Breast epithelium (tissue), 4 donors: ENCODE measurements at regions not wholly inside any gene's neighbourhood (a gene's known extent, or its start where the extent isn't known, plus 50 kb on each side); places are given as distances from the start of the nearest gene placed in this dataset.

Experiments used
- DNase-seq, 2 donors: peaks; one replicate each; pipeline ENCODE4 v3.0.0-alpha.2; 2019; ENCODE audit warnings: low spot score in 2 of 2
- H3K27ac ChIP-seq, 2 donors: fragments of 200-600 bp; sonication (generic) in 1 of 2; one replicate each; pipeline ENCODE4 v1.5.1; 2016 to 2019; ENCODE audit warnings: mild to moderate bottlenecking in 1 of 2
- H3K27me3 ChIP-seq, 2 donors: fragments of 200-600 bp; sonication (generic) in 1 of 2; one replicate each; pipeline versions ENCODE4 v1.5.1 to v1.6.0; 2017 to 2019; ENCODE audit warnings: control low read depth in 1 of 2, mild to moderate bottlenecking in 1 of 2
- H3K36me3 ChIP-seq: fragments of 200-600 bp; one replicate; pipeline ENCODE4 v1.5.1; 2019
- H3K4me1 ChIP-seq, 2 donors: fragments of 200-600 bp; sonication (generic); one replicate each; pipeline ENCODE4 v1.5.1; 2016 to 2019; ENCODE audit warnings: control low read depth in 1 of 2
- H3K4me3 ChIP-seq, 3 donors: fragments of 200-600 bp; sonication (generic); 1 replicate in 2 of 3; 2 replicates in 1 of 3; pipeline ENCODE4 v1.5.1; 2016 to 2019; ENCODE audit warnings: mild to moderate bottlenecking in 3 of 3, moderate library complexity in 2 of 3
- H3K9me3 ChIP-seq, 2 donors: fragments of 200-600 bp; sonication (generic) in 1 of 2; one replicate each; pipeline ENCODE4 v1.5.1; 2016 to 2019; ENCODE audit warnings: control low read depth in 1 of 2
- POLR2A ChIP-seq: fragments of 450-650 bp; IDR thresholded peaks from one replicate; pipeline ENCODE4 v1.6.1; 2016; ENCODE audit warnings: antibody characterized with exemption, mild to moderate bottlenecking, moderate library complexity
- POLR2AphosphoS5 ChIP-seq, 3 donors: sonication (generic); formaldehyde crosslinking; IDR thresholded peaks; one replicate each; pipeline ENCODE4 v1.6.1; 2017; ENCODE audit warnings: antibody characterized with exemption in 3 of 3
- intact Hi-C: fragments of 100-400 bp; cut with DNase I; formaldehyde crosslinking; loops from one replicate; pipeline ENCODE4 v1.15.1; 2023; ENCODE audit warnings: low total_unique reads
- TF ChIP-seq, protein P1 (sequence below), 3 donors: fragments of 450-650 bp; IDR thresholded peaks; one replicate each; pipeline ENCODE4 v1.5.1; 2016 to 2017; ENCODE audit warnings: antibody characterized with exemption in 3 of 3, mild to moderate bottlenecking in 3 of 3, moderate library complexity in 3 of 3

DNA sequence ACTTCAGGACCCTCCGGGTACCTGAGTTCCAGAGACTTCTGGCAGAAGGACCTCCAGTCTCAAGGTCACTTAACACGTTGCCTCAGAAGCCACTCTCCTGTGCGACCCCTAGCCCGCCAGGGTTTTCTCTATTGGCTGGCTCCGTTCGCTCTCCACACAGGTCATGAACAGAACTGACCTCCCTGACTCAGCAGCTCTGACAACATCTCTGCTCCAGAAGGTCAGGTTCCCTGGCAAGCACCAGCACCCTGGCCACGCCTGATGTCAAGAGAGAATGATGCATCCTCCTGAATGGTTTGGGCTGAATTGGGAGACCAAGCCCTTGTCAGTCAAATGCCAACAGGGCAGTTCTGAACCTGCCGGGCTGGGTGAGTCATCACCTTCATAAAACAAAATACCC is 84.3 kb upstream of the TMEM45B start:
- TF ChIP-seq POLR2A: no peak
- TF ChIP-seq, protein P1, sequence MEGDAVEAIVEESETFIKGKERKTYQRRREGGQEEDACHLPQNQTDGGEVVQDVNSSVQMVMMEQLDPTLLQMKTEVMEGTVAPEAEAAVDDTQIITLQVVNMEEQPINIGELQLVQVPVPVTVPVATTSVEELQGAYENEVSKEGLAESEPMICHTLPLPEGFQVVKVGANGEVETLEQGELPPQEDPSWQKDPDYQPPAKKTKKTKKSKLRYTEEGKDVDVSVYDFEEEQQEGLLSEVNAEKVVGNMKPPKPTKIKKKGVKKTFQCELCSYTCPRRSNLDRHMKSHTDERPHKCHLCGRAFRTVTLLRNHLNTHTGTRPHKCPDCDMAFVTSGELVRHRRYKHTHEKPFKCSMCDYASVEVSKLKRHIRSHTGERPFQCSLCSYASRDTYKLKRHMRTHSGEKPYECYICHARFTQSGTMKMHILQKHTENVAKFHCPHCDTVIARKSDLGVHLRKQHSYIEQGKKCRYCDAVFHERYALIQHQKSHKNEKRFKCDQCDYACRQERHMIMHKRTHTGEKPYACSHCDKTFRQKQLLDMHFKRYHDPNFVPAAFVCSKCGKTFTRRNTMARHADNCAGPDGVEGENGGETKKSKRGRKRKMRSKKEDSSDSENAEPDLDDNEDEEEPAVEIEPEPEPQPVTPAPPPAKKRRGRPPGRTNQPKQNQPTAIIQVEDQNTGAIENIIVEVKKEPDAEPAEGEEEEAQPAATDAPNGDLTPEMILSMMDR (IDR thresholded peaks at IDR 0.05): no peak
- no peak for TF ChIP-seq POLR2AphosphoS5 (IDR thresholded peaks at IDR 0.05)
- Histone ChIP-seq H3K4me1 (no peaks in the 10 kb centered on the region), H3K36me3 (no peaks in the 10 kb centered on the region), H3K27me3 (no peaks in the 10 kb centered on the region), H3K9me3 (no peaks in the 10 kb centered on the region), H3K4me3 (no peak overlapping the region), H3K27ac (no peak overlapping the region)
- intact Hi-C loops: no loop called here
- no peak for DNase-seq

DNA sequence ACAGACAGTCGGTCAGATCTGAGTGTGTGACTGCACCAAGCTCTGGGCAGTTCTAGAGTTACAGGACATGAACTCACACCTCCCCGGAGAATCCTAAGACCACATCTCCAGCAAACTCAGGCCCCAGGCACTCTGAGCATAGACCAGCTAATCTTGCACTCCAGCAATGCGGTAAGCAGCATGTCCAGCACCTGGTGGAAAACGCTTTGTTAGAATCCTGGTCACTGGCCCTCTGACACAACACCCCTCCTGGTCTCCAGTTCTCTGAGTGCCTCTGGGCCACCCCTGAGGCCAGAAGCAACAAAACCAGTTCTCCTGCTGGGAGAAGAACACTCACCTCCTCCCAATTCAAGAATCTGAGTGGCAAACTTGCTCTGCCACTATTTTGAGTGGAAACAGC is 82.7 kb upstream of the TMEM45B start:
- DNase-seq: no peak
- no peaks in the 10 kb centered on the region for H3K27me3 ChIP-seq
- intact Hi-C loops: no loop called here
- no peak overlapping the region for H3K4me3 ChIP-seq
- no peak overlapping the region for H3K27ac ChIP-seq
- H3K9me3 ChIP-seq: no peaks in the 10 kb centered on the region
- TF ChIP-seq, protein P1 (IDR thresholded peaks at IDR 0.05): no peak
- TF ChIP-seq POLR2A (no peak), POLR2AphosphoS5 (IDR thresholded peaks at IDR 0.05) (no peak)
- no peaks in the 10 kb centered on the region for H3K4me1 ChIP-seq
- H3K36me3 ChIP-seq: no peaks in the 10 kb centered on the region

DNA sequence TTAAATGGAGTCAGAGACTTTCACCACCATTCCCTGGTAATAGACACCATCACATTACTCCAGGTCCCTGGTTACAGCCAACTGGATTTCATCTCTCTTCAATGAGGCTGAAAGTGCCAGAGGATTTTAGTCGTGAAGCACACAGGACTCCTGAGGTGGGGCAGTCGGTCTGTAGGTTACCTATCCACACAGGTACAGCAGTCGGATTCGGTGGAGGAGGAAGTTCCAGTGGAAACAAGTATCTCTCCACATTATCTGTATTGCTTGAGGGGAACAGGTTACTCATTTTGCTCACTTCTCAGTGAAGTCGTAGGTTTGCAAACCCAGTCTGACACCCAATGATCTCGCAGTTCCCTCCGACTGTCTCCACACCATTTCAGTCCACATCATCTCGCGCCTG is 82.3 kb upstream of the TMEM45B start:
- TF ChIP-seq POLR2AphosphoS5 (IDR thresholded peaks at IDR 0.05) (no peak), POLR2A (no peak)
- TF ChIP-seq, protein P1 (IDR thresholded peaks at IDR 0.05): no peak
- Histone ChIP-seq H3K27me3 (no peaks in the 10 kb centered on the region), H3K36me3 (no peaks in the 10 kb centered on the region), H3K27ac (no peak overlapping the region), H3K4me1 (no peaks in the 10 kb centered on the region), H3K9me3 (no peaks in the 10 kb centered on the region), H3K4me3 (no peak overlapping the region)
- intact Hi-C loops: no loop called here
- DNase-seq: no peak

DNA sequence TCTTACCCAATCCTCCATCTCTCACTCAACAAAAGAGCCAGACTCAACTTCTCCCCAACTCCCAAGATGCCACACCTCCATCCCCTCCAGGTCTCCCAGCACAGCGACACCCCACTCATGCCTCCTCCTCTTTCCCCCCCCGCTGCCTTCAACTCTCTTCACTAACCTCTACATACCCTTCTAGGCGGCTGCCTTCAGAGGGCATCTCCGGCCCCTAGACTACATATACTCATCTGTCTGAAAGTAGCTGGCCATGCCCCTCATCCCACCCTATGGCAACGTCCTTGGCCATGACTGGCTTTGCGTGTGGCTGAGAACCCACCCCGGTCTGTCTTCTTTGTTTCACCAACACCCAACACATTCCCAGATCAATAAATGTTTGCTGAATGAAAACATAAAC is 81.7 kb upstream of the TMEM45B start:
- no peak for DNase-seq
- Histone ChIP-seq H3K27me3 (no peaks in the 10 kb centered on the region), H3K4me1 (no peaks in the 10 kb centered on the region), H3K4me3 (no peak overlapping the region), H3K9me3 (no peaks in the 10 kb centered on the region), H3K27ac (no peak overlapping the region), H3K36me3 (no peaks in the 10 kb centered on the region)
- TF ChIP-seq POLR2A (no peak), POLR2AphosphoS5 (IDR thresholded peaks at IDR 0.05) (no peak)
- TF ChIP-seq, protein P1 (IDR thresholded peaks at IDR 0.05): no peak
- intact Hi-C loops: no loop called here

DNA sequence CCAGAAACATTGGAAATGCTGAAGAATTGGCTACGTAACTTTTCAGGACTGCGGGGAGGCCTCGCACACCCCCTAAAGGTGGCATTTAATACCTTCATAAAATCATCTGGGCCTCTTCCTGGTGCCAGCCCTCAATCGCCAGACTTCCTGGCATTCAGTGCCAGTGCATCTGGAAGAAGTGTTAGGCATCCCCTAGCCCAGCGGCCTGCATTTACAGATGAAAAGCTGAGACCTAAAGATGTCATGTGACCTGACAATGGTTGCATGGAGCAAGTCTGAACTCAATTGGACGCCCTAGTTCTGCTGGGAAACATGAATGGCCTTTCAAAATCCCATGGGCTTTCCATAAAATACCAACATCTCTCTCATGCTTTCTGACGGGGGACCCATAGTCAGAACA is 81.0 kb upstream of the TMEM45B start:
- Histone ChIP-seq H3K4me3 (no peak overlapping the region), H3K27ac (no peak overlapping the region), H3K9me3 (no peaks in the 10 kb centered on the region), H3K36me3 (no peaks in the 10 kb centered on the region), H3K4me1 (no peaks in the 10 kb centered on the region), H3K27me3 (no peaks in the 10 kb centered on the region)
- intact Hi-C loops: no loop called here
- DNase-seq: no peak
- TF ChIP-seq POLR2AphosphoS5 (IDR thresholded peaks at IDR 0.05) (no peak), POLR2A (no peak)
- TF ChIP-seq, protein P1 (IDR thresholded peaks at IDR 0.05): no peak
